ENCODE measurements at regions not wholly inside any gene's neighbourhood (a gene's known extent, or its start where the extent isn't known, plus 50 kb on each side); places are given as distances from the start of the nearest gene placed in this dataset.
"Not testable (repeated sequence)": the region's sequence is repeated elsewhere in the genome, so short reads cannot be mapped to it uniquely, and the experiment has no call there.

- no peak for DNase-seq (ENCODE audit: extremely low read depth, low read depth)
Measured at GRCh38 chr13:94906605-94907004, 194.3 kb upstream of the SOX21 start.

- DNase-seq (ENCODE audit: extremely low read depth, low read depth), result peak; percentile 26
Measured at GRCh38 chr13:94902722-94903407, 190.5 kb upstream of the SOX21 start.

GRCh38 chr13:94901070-94901469 is 188.7 kb upstream of the SOX21 start:
- DNase-seq (ENCODE audit: extremely low read depth, low read depth), result no peak

- DNase-seq (ENCODE audit: extremely low read depth, low read depth), result no peak
Measured at GRCh38 chr13:94896719-94897317, 184.5 kb upstream of the SOX21 start.

GRCh38 chr13:94896238-94896637 is 183.9 kb upstream of the SOX21 start:
- no peak for DNase-seq (ENCODE audit: extremely low read depth, low read depth)

GRCh38 chr13:94886191-94886590 is 173.8 kb upstream of the SOX21 start:
- no peak for DNase-seq (ENCODE audit: extremely low read depth, low read depth)

- no peak for DNase-seq (ENCODE audit: extremely low read depth, low read depth)
Measured at GRCh38 chr13:94880463-94880862, 168.1 kb upstream of the SOX21 start.

- DNase-seq (ENCODE audit: extremely low read depth, low read depth), result no peak
Measured at GRCh38 chr13:94878602-94879165, 166.3 kb upstream of the SOX21 start.

- no peak for DNase-seq (ENCODE audit: extremely low read depth, low read depth)
Measured at GRCh38 chr13:94864474-94864873, 152.1 kb upstream of the SOX21 start.

GRCh38 chr13:94860981-94861407 is 148.6 kb upstream of the SOX21 start:
- DNase-seq (ENCODE audit: extremely low read depth, low read depth), result peak; percentile 14

GRCh38 chr13:94859811-94860210 is 147.5 kb upstream of the SOX21 start:
- DNase-seq (ENCODE audit: extremely low read depth, low read depth), result no peak

- DNase-seq (ENCODE audit: extremely low read depth, low read depth), result no peak
Measured at GRCh38 chr13:94859278-94859691, 146.9 kb upstream of the SOX21 start.

- DNase-seq (ENCODE audit: extremely low read depth, low read depth), result no peak
Measured at GRCh38 chr13:94858856-94859255, 146.5 kb upstream of the SOX21 start.

GRCh38 chr13:94854688-94855087 is 142.3 kb upstream of the SOX21 start:
- DNase-seq (ENCODE audit: extremely low read depth, low read depth), result no peak

GRCh38 chr13:94851576-94851975 is 139.2 kb upstream of the SOX21 start:
- no peak for DNase-seq (ENCODE audit: extremely low read depth, low read depth)

- no peak for DNase-seq (ENCODE audit: extremely low read depth, low read depth)
Measured at GRCh38 chr13:94849254-94849653, 136.9 kb upstream of the SOX21 start.

GRCh38 chr13:94842901-94843300 is 130.6 kb upstream of the SOX21 start:
- DNase-seq (ENCODE audit: extremely low read depth, low read depth), result no peak

- DNase-seq (ENCODE audit: extremely low read depth, low read depth), result not testable (repeated sequence)
Measured at GRCh38 chr13:94837056-94837455, 124.7 kb upstream of the SOX21 start.

GRCh38 chr13:94829837-94830365 is 117.6 kb upstream of the SOX21 start:
- DNase-seq (ENCODE audit: extremely low read depth, low read depth), result no peak

- no peak for DNase-seq (ENCODE audit: extremely low read depth, low read depth)
Measured at GRCh38 chr13:94829185-94829836, 117.0 kb upstream of the SOX21 start.

GRCh38 chr13:94827566-94827965 is 115.2 kb upstream of the SOX21 start:
- no peak for DNase-seq (ENCODE audit: extremely low read depth, low read depth)

All from NCI-H460 (cell line).